Thoracic aorta (tissue), 2 donors: ENCODE measurements at regions not wholly inside any gene's neighbourhood (a gene's known extent, or its start where the extent isn't known, plus 50 kb on each side); places are given as distances from the start of the nearest gene placed in this dataset.

Experiments used
- ATAC-seq: fragments of 150-250 bp; one replicate; pipeline ENCODE4 v1.8.0; 2017; ENCODE audit warnings: low read depth; ENCODE audit not compliant: insufficient number of reproducible peaks, low FRiP score
- DNase-seq: peaks from one replicate; pipeline ENCODE4 v3.0.0-alpha.2; 2020; ENCODE audit warnings: low spot score
- H3K27ac ChIP-seq, 2 donors: fragments of 200-600 bp; sonication (generic); 1 replicate in 1 of 2; 2 replicates in 1 of 2; pipeline ENCODE4 v1.5.1; 2016; ENCODE audit warnings: mild to moderate bottlenecking in 2 of 2, moderate library complexity in 2 of 2
- H3K27me3 ChIP-seq: fragments of 200-600 bp; sonication (generic); replicated peaks from 2 replicates; pipeline ENCODE4 v1.6.0; 2016; ENCODE audit warnings: mild to moderate bottlenecking; ENCODE audit not compliant: insufficient read depth
- H3K36me3 ChIP-seq: fragments of 200-600 bp; sonication (generic); one replicate; pipeline ENCODE4 v1.5.1; 2016
- H3K4me1 ChIP-seq, 2 donors: fragments of 200-600 bp; sonication (generic); 1 replicate in 1 of 2; 2 replicates in 1 of 2; pipeline versions ENCODE4 v1.5.1 to v1.6.0; 2016; ENCODE audit warnings: low read depth in 2 of 2, mild to moderate bottlenecking in 1 of 2; ENCODE audit not compliant: control insufficient read depth in 1 of 2
- H3K4me3 ChIP-seq: fragments of 200-600 bp; sonication (generic); 2 replicates; pipeline ENCODE4 v1.5.1; 2016; ENCODE audit warnings: mild to moderate bottlenecking
- H3K9me3 ChIP-seq: fragments of 200-600 bp; sonication (generic); 2 replicates; pipeline ENCODE4 v1.5.1; 2016
- CTCF ChIP-seq: fragments of 200-600 bp; sonication (generic); IDR thresholded peaks from one replicate; pipeline ENCODE4 v1.5.1; 2019; ENCODE audit warnings: antibody characterized with exemption

DNA sequence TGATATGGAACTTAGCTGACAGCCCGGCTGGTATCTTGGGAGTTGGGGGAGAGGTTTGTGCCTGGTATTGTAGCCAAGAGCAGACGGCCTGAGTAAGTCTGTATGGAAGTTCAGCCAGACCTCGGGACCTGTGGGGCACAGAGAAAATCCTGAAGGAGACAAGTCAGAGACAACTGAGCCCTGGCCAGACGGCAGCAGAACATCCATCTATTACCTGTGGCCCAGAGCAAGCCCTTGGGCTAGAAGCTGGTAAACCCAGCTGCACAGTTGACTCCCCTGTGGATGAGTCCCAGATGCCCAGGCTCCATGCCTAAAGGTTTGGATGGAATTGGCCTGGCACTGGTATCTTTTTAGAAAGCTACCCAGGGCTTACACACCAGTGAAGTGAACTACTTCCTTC, 70.4 kb upstream of the DLG1 start:
- DNase-seq (no peak), ATAC-seq (no peak)
- H3K36me3 ChIP-seq, result no peaks in the 10 kb centered on the region
- H3K4me3 ChIP-seq, result no peak overlapping the region
- H3K9me3 ChIP-seq, result no peaks in the 10 kb centered on the region
- no peak overlapping the region for H3K27ac ChIP-seq
- H3K27me3 ChIP-seq, result no peaks in the 10 kb centered on the region
- H3K4me1 ChIP-seq, result peaks cover 8 to 23% of the 10 kb centered on the region in 2 donors
- no peak for TF ChIP-seq CTCF

DNA sequence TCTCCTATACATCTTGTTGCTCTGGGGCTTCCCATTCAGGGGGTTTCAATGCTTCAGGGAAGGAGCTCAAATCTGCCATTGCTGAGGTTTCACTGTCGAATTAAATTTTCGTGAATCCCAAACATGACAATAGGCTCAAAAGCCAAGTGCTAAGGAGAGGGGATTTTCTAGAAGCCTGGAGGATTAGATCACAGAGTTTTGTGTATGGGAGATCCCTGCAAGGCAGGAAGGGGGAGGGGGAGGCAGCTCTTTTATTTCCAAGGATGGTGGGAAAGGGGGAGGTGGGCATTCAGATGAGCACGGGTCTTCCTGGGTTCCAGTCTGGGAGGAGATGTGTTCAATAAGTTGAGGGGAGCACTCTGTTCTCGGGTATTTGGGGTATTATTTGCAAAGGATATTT, 69.9 kb upstream of the DLG1 start:
- Histone ChIP-seq H3K9me3 (no peaks in the 10 kb centered on the region), H3K4me3 (no peak overlapping the region), H3K4me1 (peaks cover 8 to 23% of the 10 kb centered on the region in 2 donors), H3K36me3 (no peaks in the 10 kb centered on the region), H3K27me3 (no peaks in the 10 kb centered on the region), H3K27ac (no peak overlapping the region)
- no peak for TF ChIP-seq CTCF
- ATAC-seq (no peak), DNase-seq (no peak)

DNA sequence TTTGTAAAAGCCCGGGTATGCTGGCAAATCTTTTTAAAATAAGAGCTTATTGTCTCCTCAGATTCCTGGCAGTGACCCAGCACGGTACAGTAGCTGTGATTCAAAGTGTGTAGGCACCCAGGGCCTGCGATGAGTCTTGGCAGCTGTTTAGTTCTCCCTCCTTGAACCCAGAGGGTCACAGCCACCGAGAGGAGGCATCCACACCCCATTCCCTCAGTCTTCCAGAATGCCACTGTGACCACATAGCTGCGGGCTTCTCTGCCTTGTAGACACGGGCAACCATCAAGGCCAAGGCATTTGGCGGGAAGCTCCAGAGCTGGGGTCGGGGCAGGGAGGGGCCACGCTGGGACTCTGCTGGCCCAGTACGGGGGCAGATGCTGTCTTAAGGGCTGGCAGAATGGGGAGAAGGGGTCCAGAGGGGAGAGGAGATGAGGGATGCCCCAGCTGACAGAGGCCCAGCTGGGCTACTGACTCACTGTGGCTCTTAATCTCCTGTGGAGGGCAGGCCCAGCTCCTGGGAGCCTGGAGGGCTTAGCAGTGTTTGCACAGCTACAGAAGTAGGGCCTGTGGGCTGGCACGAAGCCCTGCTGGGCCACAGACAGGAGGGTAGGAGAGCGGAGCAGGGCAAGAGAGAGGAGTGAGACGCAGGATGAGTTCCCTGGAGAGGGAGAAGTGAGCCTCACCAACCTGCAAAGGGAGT, 68.8 kb upstream of the DLG1 start:
- Histone ChIP-seq H3K9me3 (no peaks in the 10 kb centered on the region), H3K36me3 (no peaks in the 10 kb centered on the region), H3K27me3 (no peaks in the 10 kb centered on the region), H3K27ac (peak overlapping the region in 1 of 2 donors; percentile 14), H3K4me1 (peaks cover 8 to 23% of the 10 kb centered on the region in 2 donors), H3K4me3 (peak overlapping the region; percentile 20)
- TF ChIP-seq CTCF, result no peak
- DNase-seq (no peak), ATAC-seq (no peak)

GRCh38 chr3:197366301-197367044, 68.1 kb upstream of the DLG1 start:
- ATAC-seq (peak; percentile 68), DNase-seq (no peak)
- peak overlapping the region; percentile 20 for H3K4me3 ChIP-seq
- H3K4me1 ChIP-seq, result peaks cover 8 to 23% of the 10 kb centered on the region in 2 donors
- no peaks in the 10 kb centered on the region for H3K9me3 ChIP-seq
- H3K27ac ChIP-seq, result peak overlapping the region in 1 of 2 donors; percentile 14
- H3K36me3 ChIP-seq, result no peaks in the 10 kb centered on the region
- no peaks in the 10 kb centered on the region for H3K27me3 ChIP-seq
- no peak for TF ChIP-seq CTCF

GRCh38 chr3:197365586-197365985, 67.2 kb upstream of the DLG1 start:
- DNase-seq, result no peak
- no peaks in the 10 kb centered on the region for H3K27me3 ChIP-seq

More at GRCh38 chr3:197365586-197365985, 67.2 kb upstream of the DLG1 start:
- Histone ChIP-seq H3K9me3 (no peaks in the 10 kb centered on the region), H3K36me3 (no peaks in the 10 kb centered on the region), H3K4me1 (peaks cover 8 to 23% of the 10 kb centered on the region in 2 donors), H3K27ac (no peak overlapping the region), H3K4me3 (no peak overlapping the region)
- ATAC-seq, result no peak
- TF ChIP-seq CTCF, result no peak
